HG03103 (cell line): ENCODE measurements at regions not wholly inside any gene's neighbourhood (a gene's known extent, or its start where the extent isn't known, plus 50 kb on each side); places are given as distances from the start of the nearest gene placed in this dataset.

Experiments
- ATAC-seq: cut with Tn5 transposase; IDR thresholded peaks from one replicate; pipeline ENCODE4 v1.9.1; 2021; ENCODE audit warnings: low read depth; ENCODE audit not compliant: unreplicated experiment

- ATAC-seq: no peak
Observed at GRCh38 chr7:9939176-9939575, 1034.5 kb upstream of the PHF14 start.

- ATAC-seq: no peak
Observed at GRCh38 chr7:9945131-9945530, 1028.5 kb upstream of the PHF14 start.

GRCh38 chr7:9945857-9946256 lies 1027.8 kb upstream of the PHF14 start:
- no peak for ATAC-seq

GRCh38 chr7:9955138-9955537 lies 1018.5 kb upstream of the PHF14 start:
- ATAC-seq: no peak

GRCh38 chr7:9958486-9958885 lies 1015.2 kb upstream of the PHF14 start:
- no peak for ATAC-seq

GRCh38 chr7:9960460-9960859 lies 1013.2 kb upstream of the PHF14 start:
- no peak for ATAC-seq

GRCh38 chr7:9961161-9961922 lies 1012.3 kb upstream of the PHF14 start:
- ATAC-seq: no peak

- ATAC-seq: no peak
Observed at GRCh38 chr7:9962742-9963141, 1010.9 kb upstream of the PHF14 start.

GRCh38 chr7:9978106-9979064 lies 995.3 kb upstream of the PHF14 start:
- no peak for ATAC-seq

GRCh38 chr7:9981742-9982349 lies 991.8 kb upstream of the PHF14 start:
- no peak for ATAC-seq

- no peak for ATAC-seq
Observed at GRCh38 chr7:9983048-9983447, 990.6 kb upstream of the PHF14 start.

- ATAC-seq: no peak
Observed at GRCh38 chr7:10015687-10016086, 958.0 kb upstream of the PHF14 start.

GRCh38 chr7:10022480-10022879 lies 951.2 kb upstream of the PHF14 start:
- no peak for ATAC-seq

GRCh38 chr7:10022957-10023356 lies 950.7 kb upstream of the PHF14 start:
- ATAC-seq: no peak

- ATAC-seq: no peak
Observed at GRCh38 chr7:10034843-10035556, 938.7 kb upstream of the PHF14 start.

- no peak for ATAC-seq
Observed at GRCh38 chr7:10036693-10037092, 937.0 kb upstream of the PHF14 start.

GRCh38 chr7:10038351-10038750 lies 935.3 kb upstream of the PHF14 start:
- no peak for ATAC-seq

- ATAC-seq: no peak
Observed at GRCh38 chr7:10040674-10041073, 933.0 kb upstream of the PHF14 start.

GRCh38 chr7:10070899-10071298 lies 902.8 kb upstream of the PHF14 start:
- no peak for ATAC-seq

- no peak for ATAC-seq
Observed at GRCh38 chr7:10075866-10076265, 897.8 kb upstream of the PHF14 start.
